ENCODE measurements at regions not wholly inside any gene's neighbourhood (a gene's known extent, or its start where the extent isn't known, plus 50 kb on each side); places are given as distances from the start of the nearest gene placed in this dataset.
"Not testable (repeated sequence)": the region's sequence is repeated elsewhere in the genome, so short reads cannot be mapped to it uniquely, and the experiment has no call there.

GRCh38 chr2:200092235-200092634 lies 136.9 kb downstream of the MAIP1 start:
- DNase-seq (ENCODE audit: low read depth) = no peak

DNA sequence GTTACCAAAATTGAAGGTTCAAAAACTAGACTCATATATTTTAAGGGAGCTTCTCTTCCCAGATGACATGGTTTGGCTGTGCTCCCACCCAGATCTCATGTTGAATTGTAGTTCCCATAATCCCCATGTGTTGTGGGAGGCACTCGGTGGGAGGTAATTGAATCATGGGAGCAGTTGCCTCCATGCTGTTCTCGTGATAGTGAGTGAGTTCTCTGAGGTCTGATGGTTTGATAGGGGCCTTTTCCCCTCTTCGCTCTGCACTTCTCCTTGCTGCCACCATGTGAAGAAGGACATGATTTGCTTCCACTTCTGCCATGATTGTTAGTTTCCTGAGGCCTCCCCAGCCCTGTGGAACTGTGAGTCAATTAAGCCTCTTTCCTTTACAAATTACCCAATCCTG lies 140.1 kb downstream of the MAIP1 start:
- no peak for DNase-seq (ENCODE audit: low read depth)
- no peak overlapping the region for H3K4me3 ChIP-seq (ENCODE audit: low read depth, low read length)

More at GRCh38 chr2:200092235-200092634, 136.9 kb downstream of the MAIP1 start:
- H3K4me3 ChIP-seq (ENCODE audit: low read depth, low read length) = no peak overlapping the region

DNA sequence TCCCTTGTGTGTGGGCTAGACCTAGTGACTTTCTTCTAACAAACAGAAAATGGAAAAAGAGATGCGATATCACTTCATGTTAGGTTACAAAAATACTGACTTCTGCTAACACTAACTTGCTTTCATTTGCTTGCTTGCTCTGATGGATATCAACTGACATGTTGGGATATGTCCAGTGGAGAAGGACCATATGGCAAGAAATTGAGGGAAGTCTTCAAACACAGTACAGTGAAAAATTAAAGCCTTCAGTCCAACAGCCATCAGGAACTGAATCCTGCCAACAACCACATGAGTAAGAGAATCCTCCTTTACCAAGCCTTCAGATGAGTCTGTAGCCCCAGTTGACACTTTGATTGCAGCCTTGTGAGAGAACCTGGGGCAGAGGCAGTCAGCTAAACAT lies 143.9 kb downstream of the MAIP1 start:
- no peak overlapping the region for H3K4me3 ChIP-seq (ENCODE audit: low read depth, low read length)
- no peak for DNase-seq (ENCODE audit: low read depth)

DNA sequence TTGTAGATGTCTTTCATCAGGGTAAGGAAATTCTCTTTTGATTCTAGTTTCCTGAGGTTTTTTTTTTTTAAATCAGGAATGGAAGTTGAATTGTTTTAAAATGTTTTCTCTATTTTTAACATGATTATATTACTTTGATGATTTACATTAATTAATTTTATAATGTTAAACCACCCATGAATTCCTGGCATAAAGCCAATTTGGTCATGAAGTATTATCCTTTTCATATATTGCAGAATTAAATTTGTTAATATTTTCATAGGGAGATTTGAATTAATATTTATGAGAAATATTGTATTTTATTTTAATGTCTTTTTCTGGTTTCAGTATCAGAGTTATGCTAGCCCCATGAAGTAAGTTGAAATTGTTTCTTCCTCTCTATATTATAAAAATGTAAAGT lies 144.6 kb downstream of the MAIP1 start:
- DNase-seq (ENCODE audit: low read depth) = no peak
- no peak overlapping the region for H3K4me3 ChIP-seq (ENCODE audit: low read depth, low read length)

GRCh38 chr2:200101922-200102321 lies 146.5 kb downstream of the MAIP1 start:
- no peak overlapping the region for H3K4me3 ChIP-seq (ENCODE audit: low read depth, low read length)

GRCh38 chr2:200102971-200103370 lies 147.6 kb downstream of the MAIP1 start:
- no peak overlapping the region for H3K4me3 ChIP-seq (ENCODE audit: low read depth, low read length)
- no peak for DNase-seq (ENCODE audit: low read depth)

More at GRCh38 chr2:200101922-200102321, 146.5 kb downstream of the MAIP1 start:
- no peak for DNase-seq (ENCODE audit: low read depth)

DNA sequence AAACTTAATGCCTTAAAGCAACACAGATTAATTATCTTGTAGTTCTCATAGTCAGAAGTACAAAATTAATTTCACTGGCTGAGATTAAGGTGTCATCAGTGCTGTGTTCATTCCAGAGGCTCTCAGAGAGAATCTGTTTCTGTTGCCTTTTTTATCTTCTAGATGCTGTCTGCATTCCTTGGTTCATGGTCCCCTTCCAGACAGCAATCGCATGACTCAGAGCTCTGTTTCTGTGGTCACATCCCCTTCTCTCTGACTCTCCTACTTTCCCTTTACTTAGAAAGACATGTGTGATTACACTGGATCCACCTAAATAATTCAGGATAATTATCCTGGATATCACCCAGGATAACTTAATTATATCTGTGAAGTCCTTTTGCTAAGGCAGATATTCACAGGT lies 148.6 kb downstream of the MAIP1 start:
- DNase-seq (ENCODE audit: low read depth) = no peak
- no peak overlapping the region for H3K4me3 ChIP-seq (ENCODE audit: low read depth, low read length)

DNA sequence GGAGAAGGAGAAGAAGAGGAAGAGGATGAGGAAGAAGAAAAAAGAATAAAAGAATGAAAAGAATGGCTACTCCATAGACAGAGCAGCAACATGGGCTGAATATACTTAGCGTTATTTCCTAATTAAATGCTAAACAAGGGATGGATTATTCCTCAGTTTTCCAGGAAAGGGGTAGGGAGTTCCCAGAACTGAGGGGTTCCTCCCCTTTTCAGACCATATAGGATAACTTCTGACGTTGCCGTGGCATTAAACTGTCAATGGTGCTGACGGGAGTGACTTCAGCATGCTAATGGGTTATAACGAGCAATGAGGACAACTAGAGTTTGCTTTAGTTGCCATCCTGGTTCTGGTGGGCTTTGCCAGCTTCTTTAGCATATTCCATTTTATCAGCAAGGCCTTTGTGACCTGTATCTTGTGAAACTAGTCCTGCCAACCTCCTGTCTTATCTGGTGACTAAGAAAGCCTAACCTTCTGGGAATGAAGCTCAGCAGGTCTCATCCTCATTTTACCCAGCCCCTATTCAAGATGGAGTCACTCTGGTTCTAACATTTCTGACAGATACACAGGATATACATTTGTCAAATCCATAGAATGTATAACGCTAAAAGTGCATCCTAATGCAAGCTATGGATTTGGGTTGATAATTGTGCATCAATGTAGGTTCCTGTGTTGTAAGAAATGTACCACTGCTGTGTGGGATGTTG lies 152.3 kb downstream of the MAIP1 start:
- H3K4me3 ChIP-seq (ENCODE audit: low read depth, low read length) = no peak overlapping the region
- no peak for DNase-seq (ENCODE audit: low read depth)

DNA sequence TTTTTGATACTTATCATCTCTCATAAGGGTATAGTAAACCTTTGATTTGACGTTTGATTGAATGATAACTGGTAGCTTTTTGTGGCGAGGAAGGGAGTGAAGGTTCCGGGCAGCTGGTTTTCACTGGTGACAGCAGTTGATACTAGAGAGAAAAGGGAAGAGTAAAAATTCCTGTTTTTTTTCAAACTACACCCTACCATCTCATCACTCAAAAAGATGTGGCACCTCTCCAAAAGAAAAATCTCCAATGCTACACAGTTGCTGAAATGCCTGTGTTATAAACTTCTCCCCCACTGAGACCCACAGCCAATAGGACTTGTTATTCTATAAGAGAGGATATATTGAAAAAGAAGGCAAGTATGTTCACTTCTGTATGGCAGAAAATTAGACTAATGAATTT lies 154.0 kb downstream of the MAIP1 start:
- no peak for DNase-seq (ENCODE audit: low read depth)
- no peak overlapping the region for H3K4me3 ChIP-seq (ENCODE audit: low read depth, low read length)

GRCh38 chr2:200110381-200110780 lies 155.0 kb downstream of the MAIP1 start:
- H3K4me3 ChIP-seq (ENCODE audit: low read depth, low read length) = no peak overlapping the region
- no peak for DNase-seq (ENCODE audit: low read depth)

- H3K4me3 ChIP-seq (ENCODE audit: low read depth, low read length); DNase-seq (ENCODE audit: low read depth): not testable (repeated sequence)
These were observed 157.8 kb downstream of the MAIP1 start for GRCh38 chr2:200113016-200113799.

- no peak for DNase-seq (ENCODE audit: low read depth)
- H3K4me3 ChIP-seq (ENCODE audit: low read depth, low read length) = no peak overlapping the region
These were observed 163.9 kb downstream of the MAIP1 start for GRCh38 chr2:200119236-200119635.

GRCh38 chr2:200121931-200122330 lies 166.5 kb downstream of the MAIP1 start:
- DNase-seq (ENCODE audit: low read depth) = peak; percentile 39
- H3K4me3 ChIP-seq (ENCODE audit: low read depth, low read length) = no peak overlapping the region

GRCh38 chr2:200122683-200123082 lies 167.3 kb downstream of the MAIP1 start:
- DNase-seq (ENCODE audit: low read depth) = no peak
- H3K4me3 ChIP-seq (ENCODE audit: low read depth, low read length) = no peak overlapping the region

GRCh38 chr2:200124665-200125368 lies 169.4 kb downstream of the MAIP1 start:
- DNase-seq (ENCODE audit: low read depth) = not testable (repeated sequence)

GRCh38 chr2:200125444-200126284 lies 170.3 kb downstream of the MAIP1 start:
- no peak for DNase-seq (ENCODE audit: low read depth)
- no peak overlapping the region for H3K4me3 ChIP-seq (ENCODE audit: low read depth, low read length)

More at GRCh38 chr2:200124665-200125368, 169.4 kb downstream of the MAIP1 start:
- not testable (repeated sequence) for H3K4me3 ChIP-seq (ENCODE audit: low read depth, low read length)

DNA sequence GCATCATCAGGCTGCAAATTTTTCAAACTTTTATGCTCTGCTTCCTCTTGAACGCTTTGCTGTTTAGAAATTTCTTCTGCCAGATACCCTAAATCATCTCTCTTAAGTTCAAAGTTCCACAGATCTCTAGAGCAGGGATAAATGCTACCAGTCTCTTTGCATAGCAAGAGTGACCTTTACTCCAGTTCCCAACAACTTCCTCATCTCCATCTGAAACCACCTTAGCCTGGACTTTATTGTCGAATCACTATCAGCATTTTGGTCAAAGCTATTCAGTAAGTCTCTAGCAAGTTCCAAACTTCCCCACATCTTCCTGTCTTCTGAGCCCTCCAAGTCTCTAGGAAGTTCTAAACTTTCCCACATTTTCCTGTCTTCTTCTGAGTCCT lies 170.9 kb downstream of the MAIP1 start:
- DNase-seq (ENCODE audit: low read depth); H3K4me3 ChIP-seq (ENCODE audit: low read depth, low read length): not testable (repeated sequence)

- DNase-seq (ENCODE audit: low read depth); H3K4me3 ChIP-seq (ENCODE audit: low read depth, low read length): not testable (repeated sequence)
These were observed 171.3 kb downstream of the MAIP1 start for GRCh38 chr2:200126680-200127079.

- no peak overlapping the region for H3K4me3 ChIP-seq (ENCODE audit: low read depth, low read length)
- DNase-seq (ENCODE audit: low read depth) = peak; percentile 73
These were observed 172.5 kb downstream of the MAIP1 start for GRCh38 chr2:200127848-200128247.

All from skeletal muscle cell (primary cell).